ENCODE measurements at regions not wholly inside any gene's neighbourhood (a gene's known extent, or its start where the extent isn't known, plus 50 kb on each side); places are given as distances from the start of the nearest gene placed in this dataset.

DNA sequence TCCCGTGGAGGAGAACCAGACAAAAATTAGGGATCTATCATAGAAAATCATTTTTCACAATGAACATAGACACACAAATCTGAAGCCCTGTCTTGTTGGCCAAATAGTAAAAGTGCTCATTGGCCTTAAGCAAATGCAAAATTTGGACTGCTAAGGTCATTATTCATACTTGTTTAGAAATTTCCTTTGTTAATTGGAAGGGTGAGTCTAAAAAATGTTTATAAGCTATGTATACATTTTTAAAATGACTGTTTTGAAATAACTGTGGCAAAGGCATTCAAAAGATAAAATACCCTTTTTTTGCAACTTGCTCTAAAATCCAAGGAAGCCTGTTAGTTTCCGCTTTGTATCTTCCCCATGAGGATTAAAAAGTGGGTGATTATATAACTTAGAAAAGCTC lies 195.0 kb downstream of the ZNF330 start:
- peaks cover 2 to 3% of the 10 kb centered on the region in 2 donors for H3K4me1 ChIP-seq (ENCODE audit: control insufficient read depth in 1 of 2, insufficient read depth in 2 of 2, low read length in 2 of 2)
- H3K27ac ChIP-seq (ENCODE audit: low read depth in 1 of 2, low read length in 2 of 2), result no peak overlapping the region
- ATAC-seq (ENCODE audit: low FRiP score), result no peak
- no peaks in the 10 kb centered on the region for H3K27me3 ChIP-seq (ENCODE audit: control insufficient read depth in 1 of 2, insufficient read depth in 2 of 2, low read length in 1 of 2)
- intact Hi-C loops (cut with DNase I), result no loop called here
- no peaks in the 10 kb centered on the region for H3K36me3 ChIP-seq (ENCODE audit: control insufficient read depth in 1 of 2, insufficient read depth in 2 of 2, low read length in 1 of 2)
- DNase-seq, result no peak
- 75 to 83% methylated on average over 2 of the region's 2 CpGs for WGBS, 2 donors
- no peak overlapping the region for H3K4me3 ChIP-seq (ENCODE audit: low read length in 2 of 2)
- no peaks in the 10 kb centered on the region for H3K9me3 ChIP-seq (ENCODE audit: control insufficient read depth, low read length)

DNA sequence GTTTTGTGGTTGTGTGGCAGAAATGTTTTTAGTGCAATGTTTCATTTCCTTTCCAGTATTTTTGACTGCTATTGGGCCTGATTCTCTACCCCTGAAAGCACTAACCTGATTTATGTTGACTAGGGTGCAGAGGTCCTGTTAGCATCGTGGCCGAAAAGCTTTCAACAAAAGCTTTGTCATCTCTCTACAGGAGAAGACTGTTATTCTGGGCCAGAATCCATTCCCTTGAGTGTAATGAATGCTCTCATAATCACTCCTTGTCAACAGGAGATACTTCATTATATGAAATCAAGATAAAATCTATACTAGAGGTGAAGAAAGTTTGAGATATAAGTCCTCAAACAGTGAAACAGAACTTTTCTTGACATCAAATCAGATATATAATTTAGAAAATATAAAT lies 195.5 kb downstream of the ZNF330 start:
- Histone ChIP-seq H3K27ac (ENCODE audit: low read depth in 1 of 2, low read length in 2 of 2) (no peak overlapping the region), H3K9me3 (ENCODE audit: control insufficient read depth, low read length) (no peaks in the 10 kb centered on the region), H3K4me3 (ENCODE audit: low read length in 2 of 2) (no peak overlapping the region), H3K4me1 (ENCODE audit: control insufficient read depth in 1 of 2, insufficient read depth in 2 of 2, low read length in 2 of 2) (peaks cover 2 to 3% of the 10 kb centered on the region in 2 donors), H3K36me3 (ENCODE audit: control insufficient read depth in 1 of 2, insufficient read depth in 2 of 2, low read length in 1 of 2) (no peaks in the 10 kb centered on the region), H3K27me3 (ENCODE audit: control insufficient read depth in 1 of 2, insufficient read depth in 2 of 2, low read length in 1 of 2) (no peaks in the 10 kb centered on the region)
- WGBS, 2 donors, result 7 to 12% methylated on average over 2 of the region's 2 CpGs
- DNase-seq (no peak), ATAC-seq (ENCODE audit: low FRiP score) (peak; percentile 52)
- intact Hi-C loops (cut with DNase I), result no loop called here

DNA sequence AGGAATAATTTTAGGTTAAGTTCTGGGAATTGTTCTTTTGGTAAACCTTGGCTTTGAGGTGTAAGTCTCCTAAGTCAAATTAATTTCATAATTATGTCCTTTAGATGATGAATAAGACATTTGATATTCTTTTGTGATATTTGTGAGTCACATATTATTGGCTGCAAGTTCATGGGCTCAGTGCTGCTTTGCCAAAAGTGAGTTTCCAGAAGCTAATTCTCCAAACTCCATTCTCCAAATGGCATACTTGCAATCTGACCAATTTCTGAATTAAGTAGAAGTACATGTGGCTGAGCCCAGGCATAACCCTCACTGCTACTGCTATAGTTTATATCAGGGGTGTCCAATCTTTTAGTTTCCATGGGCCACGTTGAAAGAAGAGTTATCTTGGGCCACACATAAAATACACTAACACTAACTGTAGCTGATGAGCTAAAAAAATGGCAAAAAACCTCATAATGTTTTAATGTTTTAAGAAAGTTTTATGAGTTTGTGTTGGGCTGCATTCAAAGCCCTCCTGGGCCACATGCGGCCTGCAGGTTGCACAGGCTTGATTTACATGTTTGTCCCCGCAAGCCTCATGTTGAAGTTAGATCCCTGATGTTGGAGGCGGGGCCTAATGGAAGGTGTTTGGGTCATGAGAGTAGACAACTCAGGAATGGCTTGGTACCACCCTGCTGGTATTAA lies 196.1 kb downstream of the ZNF330 start:
- H3K4me3 ChIP-seq (ENCODE audit: low read length in 2 of 2), result no peak overlapping the region

DNA sequence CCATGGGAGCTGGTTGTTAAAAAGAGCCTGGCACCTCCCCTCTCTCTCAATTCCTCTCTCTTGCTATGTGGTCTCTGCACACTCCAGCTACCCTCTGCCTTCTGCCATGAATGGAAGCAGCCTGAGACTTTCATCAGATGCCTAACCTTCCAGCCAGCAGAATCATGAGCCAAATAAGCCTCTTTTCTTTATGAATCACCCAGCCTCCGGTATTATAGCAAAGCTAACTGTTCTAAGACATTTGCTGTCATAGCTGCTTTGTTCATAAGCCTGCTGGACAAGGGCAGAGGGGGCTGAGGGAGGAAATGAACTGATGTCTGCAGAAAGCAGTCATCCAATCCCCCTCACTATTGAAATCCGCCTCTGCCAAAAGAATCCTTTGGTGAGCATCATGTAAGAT lies 196.7 kb downstream of the ZNF330 start:
- Histone ChIP-seq H3K4me1 (ENCODE audit: control insufficient read depth in 1 of 2, insufficient read depth in 2 of 2, low read length in 2 of 2) (peaks cover 2 to 3% of the 10 kb centered on the region in 2 donors), H3K36me3 (ENCODE audit: control insufficient read depth in 1 of 2, insufficient read depth in 2 of 2, low read length in 1 of 2) (no peaks in the 10 kb centered on the region), H3K4me3 (ENCODE audit: low read length in 2 of 2) (no peak overlapping the region), H3K27ac (ENCODE audit: low read depth in 1 of 2, low read length in 2 of 2) (no peak overlapping the region), H3K9me3 (ENCODE audit: control insufficient read depth, low read length) (no peaks in the 10 kb centered on the region), H3K27me3 (ENCODE audit: control insufficient read depth in 1 of 2, insufficient read depth in 2 of 2, low read length in 1 of 2) (no peaks in the 10 kb centered on the region)
- ATAC-seq (ENCODE audit: low FRiP score) (no peak), DNase-seq (no peak)
- intact Hi-C loops (cut with DNase I), result no loop called here
- WGBS, 2 donors, result 54 to 56% methylated on average over 2 of the region's 2 CpGs

More for the DNA sequence above, 196.1 kb downstream of the ZNF330 start:
- H3K4me1 ChIP-seq (ENCODE audit: control insufficient read depth in 1 of 2, insufficient read depth in 2 of 2, low read length in 2 of 2), result peaks cover 2 to 3% of the 10 kb centered on the region in 2 donors
- DNase-seq (no peak), ATAC-seq (ENCODE audit: low FRiP score) (no peak)
- no peaks in the 10 kb centered on the region for H3K9me3 ChIP-seq (ENCODE audit: control insufficient read depth, low read length)
- WGBS, 2 donors, result 47 to 74% methylated on average over 4 of the region's 4 CpGs
- no peaks in the 10 kb centered on the region for H3K27me3 ChIP-seq (ENCODE audit: control insufficient read depth in 1 of 2, insufficient read depth in 2 of 2, low read length in 1 of 2)
- intact Hi-C loops (cut with DNase I), result no loop called here
- no peak overlapping the region for H3K27ac ChIP-seq (ENCODE audit: low read depth in 1 of 2, low read length in 2 of 2)
- no peaks in the 10 kb centered on the region for H3K36me3 ChIP-seq (ENCODE audit: control insufficient read depth in 1 of 2, insufficient read depth in 2 of 2, low read length in 1 of 2)

DNA sequence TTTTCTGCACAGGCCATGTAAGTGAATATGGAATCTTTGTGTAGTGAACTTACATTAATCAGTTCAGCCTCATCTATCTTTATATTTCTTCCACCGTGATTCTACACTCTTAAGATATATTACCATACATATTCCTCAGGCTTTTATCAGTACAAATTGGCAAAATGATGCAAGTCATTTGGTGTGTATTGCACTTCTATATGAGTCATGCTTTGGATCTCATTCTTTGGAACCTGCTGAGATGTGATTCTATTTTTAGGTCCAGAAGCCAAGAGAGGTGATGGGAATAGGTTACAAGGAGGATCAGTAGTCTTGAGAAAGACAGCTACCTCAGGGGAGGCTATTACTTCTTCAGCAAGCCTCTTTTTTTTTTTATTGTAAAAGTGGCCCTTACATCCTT lies 204.4 kb downstream of the ZNF330 start:
- H3K27ac ChIP-seq (ENCODE audit: low read depth in 1 of 2, low read length in 2 of 2), result no peak overlapping the region
- no peaks in the 10 kb centered on the region for H3K36me3 ChIP-seq (ENCODE audit: control insufficient read depth in 1 of 2, insufficient read depth in 2 of 2, low read length in 1 of 2)
- H3K4me1 ChIP-seq (ENCODE audit: control insufficient read depth in 1 of 2, insufficient read depth in 2 of 2, low read length in 2 of 2), result peaks cover 0 to 3% of the 10 kb centered on the region in 2 donors
- WGBS, 2 donors, result 8 to 17% methylated on average over 1 of the region's 1 CpG
- DNase-seq, result no peak
- no peak for ATAC-seq (ENCODE audit: low FRiP score)
- no peak overlapping the region for H3K4me3 ChIP-seq (ENCODE audit: low read length in 2 of 2)
- no peaks in the 10 kb centered on the region for H3K9me3 ChIP-seq (ENCODE audit: control insufficient read depth, low read length)
- intact Hi-C loops (cut with DNase I), result no loop called here
- no peaks in the 10 kb centered on the region for H3K27me3 ChIP-seq (ENCODE audit: control insufficient read depth in 1 of 2, insufficient read depth in 2 of 2, low read length in 1 of 2)

DNA sequence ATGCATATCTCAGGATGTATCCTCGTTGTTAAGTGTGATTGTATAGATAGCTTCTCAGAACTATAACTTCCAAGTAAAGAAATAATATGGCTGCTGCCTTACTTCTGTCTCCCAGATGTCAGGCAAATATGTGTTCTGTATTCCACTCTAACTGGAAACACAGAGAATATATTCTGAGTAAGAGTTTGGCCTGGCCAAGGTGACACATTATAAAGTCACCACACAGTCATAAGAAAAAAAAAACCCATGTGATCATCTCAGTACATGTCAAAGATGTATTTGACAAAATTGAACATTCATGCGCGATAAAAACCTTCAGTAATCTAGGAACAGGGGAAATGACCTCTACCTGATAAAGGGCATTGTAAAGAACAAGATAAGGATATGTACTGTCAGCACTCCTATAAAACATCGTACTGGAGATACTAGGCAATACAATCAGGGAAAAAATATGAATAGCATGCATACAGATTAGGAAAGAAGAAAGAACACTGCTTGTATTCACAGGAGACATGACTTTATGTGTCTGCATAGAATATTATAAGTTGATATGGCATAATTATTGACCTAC lies 207.1 kb downstream of the ZNF330 start:
- H3K36me3 ChIP-seq (ENCODE audit: control insufficient read depth in 1 of 2, insufficient read depth in 2 of 2, low read length in 1 of 2), result no peaks in the 10 kb centered on the region
- peaks cover 0 to 3% of the 10 kb centered on the region in 2 donors for H3K4me1 ChIP-seq (ENCODE audit: control insufficient read depth in 1 of 2, insufficient read depth in 2 of 2, low read length in 2 of 2)
- H3K27me3 ChIP-seq (ENCODE audit: control insufficient read depth in 1 of 2, insufficient read depth in 2 of 2, low read length in 1 of 2), result no peaks in the 10 kb centered on the region
- no peak for ATAC-seq (ENCODE audit: low FRiP score)
- 72 to 78% methylated on average over 4 of the region's 4 CpGs for WGBS, 2 donors
- H3K27ac ChIP-seq (ENCODE audit: low read depth in 1 of 2, low read length in 2 of 2), result no peak overlapping the region
- no peak for DNase-seq
- no peak overlapping the region for H3K4me3 ChIP-seq (ENCODE audit: low read length in 2 of 2)
- intact Hi-C loops (cut with DNase I), result no loop called here
- H3K9me3 ChIP-seq (ENCODE audit: control insufficient read depth, low read length), result no peaks in the 10 kb centered on the region

DNA sequence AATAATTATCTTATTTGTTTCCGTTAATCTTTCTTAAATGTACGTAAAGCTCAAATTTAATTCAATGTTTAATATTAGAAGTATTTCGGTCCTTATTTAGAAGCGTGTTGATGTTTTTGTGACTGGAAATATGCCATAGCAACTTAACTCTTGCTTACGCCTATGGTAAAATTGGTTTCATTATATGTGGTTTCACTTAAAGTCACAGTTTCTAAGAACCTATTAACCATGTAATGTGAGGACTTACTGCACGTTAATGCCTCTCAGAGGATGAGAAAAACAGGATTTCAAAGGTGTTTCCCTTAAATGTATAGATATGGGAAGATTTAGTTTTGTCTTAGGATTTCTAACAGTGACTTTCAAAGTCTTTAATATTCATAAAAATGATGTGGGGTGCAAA lies 206.4 kb upstream of the IL15 start:
- intact Hi-C loops (cut with DNase I), result no loop called here
- no peaks in the 10 kb centered on the region for H3K27me3 ChIP-seq (ENCODE audit: control insufficient read depth in 1 of 2, insufficient read depth in 2 of 2, low read length in 1 of 2)
- H3K9me3 ChIP-seq (ENCODE audit: control insufficient read depth, low read length), result no peaks in the 10 kb centered on the region
- no peak for ATAC-seq (ENCODE audit: low FRiP score)
- WGBS, 2 donors, result 84 to 86% methylated on average over 6 of the region's 6 CpGs
- H3K36me3 ChIP-seq (ENCODE audit: control insufficient read depth in 1 of 2, insufficient read depth in 2 of 2, low read length in 1 of 2), result no peaks in the 10 kb centered on the region
- no peak for DNase-seq
- H3K27ac ChIP-seq (ENCODE audit: low read depth in 1 of 2, low read length in 2 of 2), result no peak overlapping the region
- H3K4me1 ChIP-seq (ENCODE audit: control insufficient read depth in 1 of 2, insufficient read depth in 2 of 2, low read length in 2 of 2), result peaks cover 0 to 3% of the 10 kb centered on the region in 2 donors
- no peak overlapping the region for H3K4me3 ChIP-seq (ENCODE audit: low read length in 2 of 2)

DNA sequence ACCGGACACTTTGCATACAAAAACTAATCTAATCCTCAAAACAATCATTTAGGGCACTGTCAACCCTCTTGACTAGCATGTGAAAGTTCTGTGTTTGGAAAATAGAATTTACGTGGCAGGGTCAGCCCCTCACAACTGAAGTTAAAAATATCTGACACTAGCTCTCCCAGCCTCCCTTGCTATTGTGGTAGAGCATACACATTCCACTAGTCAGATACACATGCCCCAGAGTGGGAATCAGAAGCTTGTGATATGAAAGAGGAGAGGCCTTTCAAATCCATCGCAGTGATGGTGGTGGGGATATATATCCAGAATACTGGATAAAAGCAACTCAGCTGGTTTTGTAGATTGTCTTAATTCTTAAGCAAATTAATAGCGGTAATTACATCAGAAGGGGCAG lies 205.7 kb upstream of the IL15 start:
- Histone ChIP-seq H3K9me3 (ENCODE audit: control insufficient read depth, low read length) (no peaks in the 10 kb centered on the region), H3K27ac (ENCODE audit: low read depth in 1 of 2, low read length in 2 of 2) (no peak overlapping the region), H3K36me3 (ENCODE audit: control insufficient read depth in 1 of 2, insufficient read depth in 2 of 2, low read length in 1 of 2) (no peaks in the 10 kb centered on the region), H3K4me3 (ENCODE audit: low read length in 2 of 2) (no peak overlapping the region), H3K4me1 (ENCODE audit: control insufficient read depth in 1 of 2, insufficient read depth in 2 of 2, low read length in 2 of 2) (no peaks in the 10 kb centered on the region), H3K27me3 (ENCODE audit: control insufficient read depth in 1 of 2, insufficient read depth in 2 of 2, low read length in 1 of 2) (no peaks in the 10 kb centered on the region)
- ATAC-seq (ENCODE audit: low FRiP score) (no peak), DNase-seq (no peak)
- 85 to 86% methylated on average over 4 of the region's 4 CpGs for WGBS, 2 donors
- intact Hi-C loops (cut with DNase I), result no loop called here

DNA sequence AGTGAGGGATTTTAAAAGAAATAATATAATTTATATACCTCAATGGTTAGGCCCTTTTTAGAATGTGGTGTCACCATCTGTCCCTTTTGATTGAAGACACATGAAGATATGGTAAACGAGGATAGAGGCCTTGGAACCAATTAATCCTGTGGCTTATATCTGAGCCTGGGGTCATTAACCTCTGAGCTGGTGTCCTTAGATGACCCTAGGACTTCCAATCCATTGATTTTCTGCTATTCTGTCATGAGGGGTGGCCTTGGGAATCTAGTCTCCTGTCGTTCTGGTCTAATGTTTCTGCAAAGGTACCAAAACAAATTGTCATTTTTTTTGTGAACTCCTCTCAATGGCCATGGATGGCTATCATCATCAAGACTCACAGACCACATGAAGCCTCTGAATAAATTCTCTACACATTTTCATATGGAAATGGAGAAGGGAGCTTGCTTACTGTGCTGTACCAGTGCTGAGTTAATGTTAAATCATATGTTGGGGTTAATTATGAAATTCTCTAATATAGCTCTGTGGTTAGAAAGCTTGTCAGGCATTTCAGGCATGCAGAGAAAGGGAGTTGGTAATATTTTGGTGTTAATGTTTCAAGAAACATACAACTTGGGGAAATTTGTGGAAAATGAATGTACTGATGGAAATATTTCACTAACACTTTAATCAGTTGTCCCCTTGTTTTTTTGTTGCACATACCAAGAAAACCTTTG lies 204.2 kb upstream of the IL15 start:
- Histone ChIP-seq H3K27me3 (ENCODE audit: control insufficient read depth in 1 of 2, insufficient read depth in 2 of 2, low read length in 1 of 2) (no peaks in the 10 kb centered on the region), H3K9me3 (ENCODE audit: control insufficient read depth, low read length) (no peaks in the 10 kb centered on the region), H3K36me3 (ENCODE audit: control insufficient read depth in 1 of 2, insufficient read depth in 2 of 2, low read length in 1 of 2) (no peaks in the 10 kb centered on the region), H3K4me3 (ENCODE audit: low read length in 2 of 2) (no peak overlapping the region), H3K4me1 (ENCODE audit: control insufficient read depth in 1 of 2, insufficient read depth in 2 of 2, low read length in 2 of 2) (no peaks in the 10 kb centered on the region), H3K27ac (ENCODE audit: low read depth in 1 of 2, low read length in 2 of 2) (no peak overlapping the region)
- WGBS, 2 donors, result 76 to 80% methylated on average over 2 of the region's 2 CpGs
- ATAC-seq (ENCODE audit: low FRiP score) (no peak), DNase-seq (no peak)
- intact Hi-C loops (cut with DNase I), result no loop called here
